CD4-positive, alpha-beta T cell (primary cell): ENCODE measurements at regions not wholly inside any gene's neighbourhood (a gene's known extent, or its start where the extent isn't known, plus 50 kb on each side); places are given as distances from the start of the nearest gene placed in this dataset.

Source experiments
- ATAC-seq: fragments of 200-7000 bp; cut with Tn5 transposase; one replicate; pipeline ENCODE4 v1.10.0; 2022; ENCODE audit warnings: mild to moderate bottlenecking; ENCODE audit not compliant: poor library complexity
- CTCF ChIA-PET: fragments of 350-600 bp; sonication (Branson Sonifier 250); formaldehyde crosslinking; loops from one replicate; lab custom pipeline; 2021; ENCODE audit warnings: antibody characterized with exemption, inconsistent platforms; lab: Charles Lee
- POLR2A ChIA-PET: fragments of 350-600 bp; sonication (Branson Sonifier 250); formaldehyde crosslinking; loops from one replicate; lab custom pipeline; 2021; ENCODE audit warnings: antibody characterized with exemption, inconsistent platforms; lab: Charles Lee
- DNase-seq, 14 experiments: peaks; one replicate each; pipeline ENCODE4 v3.0.0-alpha.2; 2013 to 2020; ENCODE audit warnings: mixed read lengths in 2 of 14
- H3K27ac ChIP-seq, 2 donors: one replicate each; pipeline versions ENCODE4 v1.5.1 to v1.7.0; 2013; ENCODE audit warnings: low read length in 2 of 2, low read depth in 1 of 2, mild to moderate bottlenecking in 1 of 2
- H3K27me3 ChIP-seq, 2 experiments: 1 replicate in 1 of 2; 2 replicates in 1 of 2; pipeline versions ENCODE4 v1.6.1 to v1.7.0; 2013; ENCODE audit warnings: low read length in 2 of 2, control low read depth in 1 of 2, mild to moderate bottlenecking in 1 of 2, moderate library complexity in 1 of 2; ENCODE audit not compliant: insufficient read depth in 2 of 2, control insufficient read depth in 1 of 2
- H3K36me3 ChIP-seq: one replicate; pipeline ENCODE4 v1.6.1; 2013; ENCODE audit warnings: low read length, control low read depth; ENCODE audit not compliant: insufficient read depth
- H3K4me1 ChIP-seq: one replicate; pipeline ENCODE4 v1.6.1; 2013; ENCODE audit warnings: low read length, control low read depth; ENCODE audit not compliant: insufficient read depth
- H3K4me3 ChIP-seq: one replicate; pipeline ENCODE4 v1.5.1; 2013; ENCODE audit warnings: mild to moderate bottlenecking, low read length, moderate library complexity
- H3K9me3 ChIP-seq, 2 experiments: 1 replicate in 1 of 2; 2 replicates in 1 of 2; pipeline versions ENCODE4 v1.6.1 to v1.7.0; 2013; ENCODE audit warnings: low read length in 2 of 2, mild to moderate bottlenecking in 2 of 2, control low read depth in 1 of 2, moderate library complexity in 1 of 2; ENCODE audit not compliant: control insufficient read depth in 1 of 2, insufficient read depth in 1 of 2
- H3K27ac Mint-ChIP-seq: one replicate; pipeline ENCODE4 v1.8.0; 2020; ENCODE audit warnings: mixed read lengths
- H3K27me3 Mint-ChIP-seq: one replicate; pipeline ENCODE4 v1.8.0; 2021; ENCODE audit warnings: mixed read lengths
- H3K36me3 Mint-ChIP-seq: one replicate; pipeline ENCODE4 v1.8.0; 2021; ENCODE audit warnings: low read depth, mixed read lengths
- H3K4me1 Mint-ChIP-seq: one replicate; pipeline ENCODE4 v1.8.0; 2021; ENCODE audit warnings: low read depth, mixed read lengths
- H3K4me3 Mint-ChIP-seq: one replicate; pipeline ENCODE4 v1.8.0; 2020; ENCODE audit warnings: mild to moderate bottlenecking, mixed read lengths
- H3K9me3 Mint-ChIP-seq: one replicate; pipeline ENCODE4 v1.8.0; 2020; ENCODE audit warnings: mixed read lengths
- intact Hi-C, 2 experiments: fragments of 100-400 bp; cut with DNase I in 1 of 2; cut with micrococcal nuclease in 1 of 2; formaldehyde crosslinking; loops; one replicate each; pipeline versions ENCODE4 v1.15.1 to v1.9.0; 2023 to 2025; cut with DNase I, micrococcal nuclease
- TF ChIP-seq, protein P1 (sequence below): fragments of 200-600 bp; IDR thresholded peaks from one replicate; pipeline ENCODE4 v1.8.0; 2022; ENCODE audit warnings: antibody characterized with exemption, mild to moderate bottlenecking

DNA sequence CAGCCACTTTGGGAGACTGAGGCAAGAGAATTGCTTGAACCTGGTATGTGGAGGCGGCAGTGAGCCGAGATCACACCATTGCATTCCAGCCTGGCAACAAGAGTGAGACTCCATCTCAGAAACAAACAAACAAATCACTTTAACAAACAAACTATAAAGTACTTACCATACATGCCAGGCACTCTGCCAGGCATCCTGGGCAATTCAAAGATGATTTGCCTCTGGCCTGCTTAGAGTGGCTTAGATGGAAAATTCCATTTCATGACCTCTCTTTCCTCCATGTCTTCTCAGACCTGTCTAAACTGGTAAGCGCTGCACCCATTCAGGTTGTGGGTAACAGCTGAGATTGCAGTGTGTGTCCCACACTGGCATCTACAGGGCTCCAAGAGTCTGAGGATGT lies 273.2 kb downstream of the BCL2 start:
- CTCF ChIA-PET: no interaction called here
- TF ChIP-seq, protein P1, sequence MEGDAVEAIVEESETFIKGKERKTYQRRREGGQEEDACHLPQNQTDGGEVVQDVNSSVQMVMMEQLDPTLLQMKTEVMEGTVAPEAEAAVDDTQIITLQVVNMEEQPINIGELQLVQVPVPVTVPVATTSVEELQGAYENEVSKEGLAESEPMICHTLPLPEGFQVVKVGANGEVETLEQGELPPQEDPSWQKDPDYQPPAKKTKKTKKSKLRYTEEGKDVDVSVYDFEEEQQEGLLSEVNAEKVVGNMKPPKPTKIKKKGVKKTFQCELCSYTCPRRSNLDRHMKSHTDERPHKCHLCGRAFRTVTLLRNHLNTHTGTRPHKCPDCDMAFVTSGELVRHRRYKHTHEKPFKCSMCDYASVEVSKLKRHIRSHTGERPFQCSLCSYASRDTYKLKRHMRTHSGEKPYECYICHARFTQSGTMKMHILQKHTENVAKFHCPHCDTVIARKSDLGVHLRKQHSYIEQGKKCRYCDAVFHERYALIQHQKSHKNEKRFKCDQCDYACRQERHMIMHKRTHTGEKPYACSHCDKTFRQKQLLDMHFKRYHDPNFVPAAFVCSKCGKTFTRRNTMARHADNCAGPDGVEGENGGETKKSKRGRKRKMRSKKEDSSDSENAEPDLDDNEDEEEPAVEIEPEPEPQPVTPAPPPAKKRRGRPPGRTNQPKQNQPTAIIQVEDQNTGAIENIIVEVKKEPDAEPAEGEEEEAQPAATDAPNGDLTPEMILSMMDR: no peak
- no peak overlapping the region for H3K27ac ChIP-seq
- POLR2A ChIA-PET: no interaction called here
- Mint-ChIP-seq H3K36me3 (no peaks in the 10 kb centered on the region), H3K4me3 (no peak overlapping the region), H3K27ac (no peak overlapping the region), H3K4me1 (peaks cover 3% of the 10 kb centered on the region), H3K9me3 (peaks cover 2% of the 10 kb centered on the region), H3K27me3 (peaks cover 12% of the 10 kb centered on the region)
- H3K36me3 ChIP-seq: no peaks in the 10 kb centered on the region
- ATAC-seq (no peak), DNase-seq (no peak)
- no peaks in the 10 kb centered on the region for H3K4me1 ChIP-seq
- no peaks in the 10 kb centered on the region for H3K9me3 ChIP-seq
- no peaks in the 10 kb centered on the region for H3K27me3 ChIP-seq
- no peak overlapping the region for H3K4me3 ChIP-seq
- intact Hi-C loops: no loop called here

DNA sequence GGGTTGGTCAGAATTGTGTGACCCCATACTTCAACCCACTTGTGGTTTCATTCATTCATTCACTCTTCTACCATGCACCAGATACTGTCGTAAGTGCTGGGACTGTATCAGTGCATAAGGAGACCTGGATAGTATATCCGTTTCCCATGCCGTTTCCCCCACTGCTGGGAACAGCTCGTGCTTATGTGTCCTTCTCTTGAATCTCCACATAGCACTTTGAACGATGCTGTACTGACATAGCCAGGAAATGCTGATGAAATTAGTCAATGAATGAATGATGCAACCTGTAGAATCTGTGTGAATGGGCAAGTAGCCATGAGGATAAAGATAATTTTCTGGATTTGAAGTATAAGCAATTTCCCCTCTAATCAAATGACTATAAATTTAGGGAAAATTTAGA lies 276.1 kb downstream of the BCL2 start:
- H3K27ac ChIP-seq: no peak overlapping the region
- no peak overlapping the region for H3K4me3 Mint-ChIP-seq
- H3K4me1 Mint-ChIP-seq: peaks cover 9% of the 10 kb centered on the region
- peaks cover 0 to 6% of the 10 kb centered on the region in 2 experiments for H3K27me3 ChIP-seq
- no peaks in the 10 kb centered on the region for H3K36me3 ChIP-seq
- ChIA-PET POLR2A (no interaction called here), CTCF (no interaction called here)
- H3K9me3 ChIP-seq: no peaks in the 10 kb centered on the region
- H3K9me3 Mint-ChIP-seq: peaks cover 2% of the 10 kb centered on the region
- DNase-seq (no peak), ATAC-seq (no peak)
- intact Hi-C loops: no loop called here
- H3K27me3 Mint-ChIP-seq: peaks cover 12% of the 10 kb centered on the region
- peaks cover 9% of the 10 kb centered on the region for H3K4me1 ChIP-seq
- H3K36me3 Mint-ChIP-seq: no peaks in the 10 kb centered on the region
- H3K27ac Mint-ChIP-seq: no peak overlapping the region
- TF ChIP-seq, protein P1: no peak
- H3K4me3 ChIP-seq: no peak overlapping the region

DNA sequence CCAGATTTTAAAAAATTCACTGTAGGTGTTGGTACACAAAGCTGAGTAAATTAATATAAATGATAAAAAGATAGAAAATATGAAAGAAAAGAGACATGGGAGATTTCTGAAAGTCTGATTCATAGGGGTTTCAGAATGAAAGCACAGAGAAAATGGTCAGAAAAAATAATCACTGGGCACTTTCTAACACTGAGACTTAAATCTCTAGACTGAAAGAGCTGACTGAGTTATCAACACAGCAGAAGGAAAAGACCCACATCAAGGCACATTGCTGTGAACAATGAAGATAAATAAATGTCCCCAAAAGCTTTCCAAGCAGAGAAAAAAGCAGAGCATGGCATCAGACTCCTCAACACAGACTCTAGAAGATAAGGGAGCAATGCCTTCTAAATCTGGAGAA lies 277.2 kb downstream of the BCL2 start:
- DNase-seq (no peak), ATAC-seq (no peak)
- peaks cover 9% of the 10 kb centered on the region for H3K4me1 Mint-ChIP-seq
- ChIA-PET POLR2A (no interaction called here), CTCF (no interaction called here)
- intact Hi-C loops: no loop called here
- H3K27me3 ChIP-seq: peaks cover 0 to 6% of the 10 kb centered on the region in 2 experiments
- H3K36me3 Mint-ChIP-seq: no peaks in the 10 kb centered on the region
- H3K9me3 Mint-ChIP-seq: peaks cover 2% of the 10 kb centered on the region
- no peaks in the 10 kb centered on the region for H3K9me3 ChIP-seq
- H3K27ac Mint-ChIP-seq: no peak overlapping the region
- no peaks in the 10 kb centered on the region for H3K36me3 ChIP-seq
- no peak overlapping the region for H3K4me3 ChIP-seq
- no peak overlapping the region for H3K27ac ChIP-seq
- no peak overlapping the region for H3K4me3 Mint-ChIP-seq
- peaks cover 12% of the 10 kb centered on the region for H3K27me3 Mint-ChIP-seq
- TF ChIP-seq, protein P1: no peak
- H3K4me1 ChIP-seq: peaks cover 9% of the 10 kb centered on the region
